ENCODE measurements at regions not wholly inside any gene's neighbourhood (a gene's known extent, or its start where the extent isn't known, plus 50 kb on each side); places are given as distances from the start of the nearest gene placed in this dataset.

GRCh38 chr10:107275806-107276205 is 111.3 kb upstream of the SORCS1 start:
- TF ChIP-seq POLR2A (IDR thresholded peaks at IDR 0.05) (no peak), CTCF (IDR thresholded peaks at IDR 0.05) (no peak)

All from tibial nerve (tissue), 3 donors.